HUDEP-2 (cell line): ENCODE measurements at regions not wholly inside any gene's neighbourhood (a gene's known extent, or its start where the extent isn't known, plus 50 kb on each side); places are given as distances from the start of the nearest gene placed in this dataset.

Experiments used
- DNase-seq, 76 experiments: peaks; one replicate each; lab custom pipeline; 2025; ENCODE audit not compliant: unreplicated experiment in 76 of 76; lab: John Stamatoyannopoulos, UW

- DNase-seq: no peak
Measured at GRCh38 chr1:187619175-187619574, 790.4 kb downstream of the PLA2G4A start.

- DNase-seq: no peak
Measured at GRCh38 chr1:187621951-187622350, 793.2 kb downstream of the PLA2G4A start.

GRCh38 chr1:187622545-187622944 lies 793.8 kb downstream of the PLA2G4A start:
- DNase-seq: no peak

GRCh38 chr1:187624812-187625545 lies 796.2 kb downstream of the PLA2G4A start:
- no peak for DNase-seq

GRCh38 chr1:187626056-187626455 lies 797.3 kb downstream of the PLA2G4A start:
- DNase-seq: no peak

- no peak for DNase-seq
Measured at GRCh38 chr1:187627516-187627915, 798.8 kb downstream of the PLA2G4A start.

GRCh38 chr1:187629075-187629474 lies 800.3 kb downstream of the PLA2G4A start:
- no peak for DNase-seq

- no peak for DNase-seq
Measured at GRCh38 chr1:187630653-187631380, 802.1 kb downstream of the PLA2G4A start.

- DNase-seq: no peak
Measured at GRCh38 chr1:187631381-187631675, 802.6 kb downstream of the PLA2G4A start.

GRCh38 chr1:187631984-187632383 lies 803.2 kb downstream of the PLA2G4A start:
- no peak for DNase-seq

- no peak for DNase-seq
Measured at GRCh38 chr1:187634940-187635339, 806.2 kb downstream of the PLA2G4A start.

- no peak for DNase-seq
Measured at GRCh38 chr1:187638733-187639434, 810.1 kb downstream of the PLA2G4A start.

GRCh38 chr1:187641015-187641414 lies 812.3 kb downstream of the PLA2G4A start:
- DNase-seq: no peak

- no peak for DNase-seq
Measured at GRCh38 chr1:187641463-187641862, 812.7 kb downstream of the PLA2G4A start.

- no peak for DNase-seq
Measured at GRCh38 chr1:187641907-187642306, 813.2 kb downstream of the PLA2G4A start.

GRCh38 chr1:187645651-187646050 lies 816.9 kb downstream of the PLA2G4A start:
- DNase-seq: no peak

- DNase-seq: no peak
Measured at GRCh38 chr1:187646536-187647107, 817.9 kb downstream of the PLA2G4A start.

- no peak for DNase-seq
Measured at GRCh38 chr1:187648091-187648490, 819.3 kb downstream of the PLA2G4A start.

GRCh38 chr1:187654635-187655034 lies 825.9 kb downstream of the PLA2G4A start:
- DNase-seq: no peak

GRCh38 chr1:187655104-187655503 lies 826.4 kb downstream of the PLA2G4A start:
- no peak for DNase-seq

GRCh38 chr1:187665483-187665882 lies 836.7 kb downstream of the PLA2G4A start:
- DNase-seq: no peak
